ENCODE measurements at regions not wholly inside any gene's neighbourhood (a gene's known extent, or its start where the extent isn't known, plus 50 kb on each side); places are given as distances from the start of the nearest gene placed in this dataset.
"Not testable (repeated sequence)": the region's sequence is repeated elsewhere in the genome, so short reads cannot be mapped to it uniquely, and the experiment has no call there.

- Mint-ChIP-seq H3K36me3 (no peaks in the 10 kb centered on the region), H3K27me3 (no peaks in the 10 kb centered on the region), H3K4me1 (no peaks in the 10 kb centered on the region), H3K27ac (no peak overlapping the region), H3K4me3 (no peak overlapping the region), H3K9me3 (no peaks in the 10 kb centered on the region)
- no peak for DNase-seq
- CTCF ChIA-PET, result no interaction called here
Measured at GRCh38 chr11:100584201-100584985, 102.7 kb upstream of the ARHGAP42 start.

GRCh38 chr11:100585728-100586127 lies 101.4 kb upstream of the ARHGAP42 start:
- CTCF ChIA-PET, result no interaction called here
- Mint-ChIP-seq H3K4me1 (no peaks in the 10 kb centered on the region), H3K36me3 (no peaks in the 10 kb centered on the region), H3K9me3 (no peaks in the 10 kb centered on the region), H3K27ac (no peak overlapping the region), H3K4me3 (no peak overlapping the region), H3K27me3 (no peaks in the 10 kb centered on the region)
- no peak for DNase-seq

GRCh38 chr11:100586361-100587101 lies 100.6 kb upstream of the ARHGAP42 start:
- Mint-ChIP-seq H3K4me1 (no peaks in the 10 kb centered on the region), H3K4me3 (no peak overlapping the region), H3K9me3 (no peaks in the 10 kb centered on the region), H3K27me3 (no peaks in the 10 kb centered on the region), H3K27ac (no peak overlapping the region), H3K36me3 (no peaks in the 10 kb centered on the region)
- DNase-seq, result no peak
- CTCF ChIA-PET, result no interaction called here

GRCh38 chr11:100592619-100593260 lies 94.3 kb upstream of the ARHGAP42 start:
- no peak overlapping the region for H3K4me3 Mint-ChIP-seq
- DNase-seq, result no peak
- H3K36me3 Mint-ChIP-seq, result no peaks in the 10 kb centered on the region
- CTCF ChIA-PET, result no interaction called here
- no peaks in the 10 kb centered on the region for H3K27me3 Mint-ChIP-seq
- H3K9me3 Mint-ChIP-seq, result no peaks in the 10 kb centered on the region
- H3K27ac Mint-ChIP-seq, result no peak overlapping the region
- H3K4me1 Mint-ChIP-seq, result no peaks in the 10 kb centered on the region

- no peak overlapping the region for H3K4me3 Mint-ChIP-seq
Measured at GRCh38 chr11:100593291-100593690, 93.8 kb upstream of the ARHGAP42 start.

GRCh38 chr11:100594320-100594719 lies 92.8 kb upstream of the ARHGAP42 start:
- H3K4me1 Mint-ChIP-seq, result no peaks in the 10 kb centered on the region
- no peaks in the 10 kb centered on the region for H3K27me3 Mint-ChIP-seq
- no peaks in the 10 kb centered on the region for H3K9me3 Mint-ChIP-seq
- no peak overlapping the region for H3K27ac Mint-ChIP-seq
- no peak overlapping the region for H3K4me3 Mint-ChIP-seq
- no peaks in the 10 kb centered on the region for H3K36me3 Mint-ChIP-seq
- DNase-seq, result no peak
- CTCF ChIA-PET, result no interaction called here

More at GRCh38 chr11:100593291-100593690, 93.8 kb upstream of the ARHGAP42 start:
- Mint-ChIP-seq H3K27ac (no peak overlapping the region), H3K9me3 (no peaks in the 10 kb centered on the region), H3K36me3 (no peaks in the 10 kb centered on the region), H3K27me3 (no peaks in the 10 kb centered on the region), H3K4me1 (no peaks in the 10 kb centered on the region)
- CTCF ChIA-PET, result no interaction called here
- no peak for DNase-seq

GRCh38 chr11:100600941-100601340 lies 86.1 kb upstream of the ARHGAP42 start:
- Mint-ChIP-seq H3K4me3 (no peak overlapping the region), H3K27me3 (no peaks in the 10 kb centered on the region), H3K27ac (no peak overlapping the region), H3K36me3 (no peaks in the 10 kb centered on the region), H3K9me3 (peaks cover 3% of the 10 kb centered on the region), H3K4me1 (no peaks in the 10 kb centered on the region)
- DNase-seq, result no peak
- CTCF ChIA-PET, result no interaction called here

GRCh38 chr11:100602716-100603115 lies 84.4 kb upstream of the ARHGAP42 start:
- CTCF ChIA-PET, result no interaction called here
- Mint-ChIP-seq H3K36me3 (no peaks in the 10 kb centered on the region), H3K27ac (no peak overlapping the region), H3K27me3 (no peaks in the 10 kb centered on the region), H3K9me3 (peaks cover 5% of the 10 kb centered on the region), H3K4me1 (no peaks in the 10 kb centered on the region), H3K4me3 (no peak overlapping the region)
- DNase-seq, result no peak

- H3K4me1 Mint-ChIP-seq, CTCF ChIA-PET, H3K27ac Mint-ChIP-seq, DNase-seq, H3K4me3 Mint-ChIP-seq, H3K36me3 Mint-ChIP-seq, H3K9me3 Mint-ChIP-seq, H3K27me3 Mint-ChIP-seq: not testable (repeated sequence)
Measured at GRCh38 chr11:100607761-100608160, 79.3 kb upstream of the ARHGAP42 start.

GRCh38 chr11:100612766-100613165 lies 74.3 kb upstream of the ARHGAP42 start:
- H3K27ac Mint-ChIP-seq, result no peak overlapping the region
- no peak for DNase-seq
- no peak overlapping the region for H3K4me3 Mint-ChIP-seq

GRCh38 chr11:100618914-100619313 lies 68.2 kb upstream of the ARHGAP42 start:
- Mint-ChIP-seq H3K4me3 (no peak overlapping the region), H3K27ac (no peak overlapping the region), H3K36me3 (no peaks in the 10 kb centered on the region), H3K27me3 (no peaks in the 10 kb centered on the region), H3K4me1 (no peaks in the 10 kb centered on the region), H3K9me3 (peaks cover 13% of the 10 kb centered on the region)
- CTCF ChIA-PET, result no interaction called here
- DNase-seq, result no peak

More at GRCh38 chr11:100612766-100613165, 74.3 kb upstream of the ARHGAP42 start:
- H3K9me3 Mint-ChIP-seq, result peaks cover 2% of the 10 kb centered on the region
- CTCF ChIA-PET, result no interaction called here
- H3K27me3 Mint-ChIP-seq, result no peaks in the 10 kb centered on the region
- H3K36me3 Mint-ChIP-seq, result no peaks in the 10 kb centered on the region
- no peaks in the 10 kb centered on the region for H3K4me1 Mint-ChIP-seq

- peaks cover 16% of the 10 kb centered on the region for H3K9me3 Mint-ChIP-seq
- H3K4me1 Mint-ChIP-seq, result no peaks in the 10 kb centered on the region
- no peak overlapping the region for H3K27ac Mint-ChIP-seq
- no peak overlapping the region for H3K4me3 Mint-ChIP-seq
- H3K36me3 Mint-ChIP-seq, result no peaks in the 10 kb centered on the region
- no peak for DNase-seq
- CTCF ChIA-PET, result no interaction called here
- H3K27me3 Mint-ChIP-seq, result no peaks in the 10 kb centered on the region
Measured at GRCh38 chr11:100619484-100619883, 67.6 kb upstream of the ARHGAP42 start.

- Mint-ChIP-seq H3K27me3 (no peaks in the 10 kb centered on the region), H3K4me1 (no peaks in the 10 kb centered on the region), H3K4me3 (no peak overlapping the region), H3K36me3 (no peaks in the 10 kb centered on the region), H3K27ac (no peak overlapping the region), H3K9me3 (peaks cover 18% of the 10 kb centered on the region)
- DNase-seq, result no peak
- CTCF ChIA-PET, result no interaction called here
Measured at GRCh38 chr11:100622404-100622803, 64.7 kb upstream of the ARHGAP42 start.

- Mint-ChIP-seq H3K36me3 (no peaks in the 10 kb centered on the region), H3K4me3 (no peak overlapping the region), H3K27ac (no peak overlapping the region), H3K27me3 (no peaks in the 10 kb centered on the region), H3K4me1 (no peaks in the 10 kb centered on the region), H3K9me3 (peaks cover 18% of the 10 kb centered on the region)
- CTCF ChIA-PET, result no interaction called here
- DNase-seq, result no peak
Measured at GRCh38 chr11:100624346-100624745, 62.7 kb upstream of the ARHGAP42 start.

- Mint-ChIP-seq H3K9me3 (peaks cover 18% of the 10 kb centered on the region), H3K27me3 (no peaks in the 10 kb centered on the region), H3K36me3 (no peaks in the 10 kb centered on the region), H3K27ac (no peak overlapping the region), H3K4me3 (no peak overlapping the region), H3K4me1 (no peaks in the 10 kb centered on the region)
- CTCF ChIA-PET, result no interaction called here
- DNase-seq, result no peak
Measured at GRCh38 chr11:100625041-100625440, 62.0 kb upstream of the ARHGAP42 start.
